ENCODE measurements at regions not wholly inside any gene's neighbourhood (a gene's known extent, or its start where the extent isn't known, plus 50 kb on each side); places are given as distances from the start of the nearest gene placed in this dataset.

DNA sequence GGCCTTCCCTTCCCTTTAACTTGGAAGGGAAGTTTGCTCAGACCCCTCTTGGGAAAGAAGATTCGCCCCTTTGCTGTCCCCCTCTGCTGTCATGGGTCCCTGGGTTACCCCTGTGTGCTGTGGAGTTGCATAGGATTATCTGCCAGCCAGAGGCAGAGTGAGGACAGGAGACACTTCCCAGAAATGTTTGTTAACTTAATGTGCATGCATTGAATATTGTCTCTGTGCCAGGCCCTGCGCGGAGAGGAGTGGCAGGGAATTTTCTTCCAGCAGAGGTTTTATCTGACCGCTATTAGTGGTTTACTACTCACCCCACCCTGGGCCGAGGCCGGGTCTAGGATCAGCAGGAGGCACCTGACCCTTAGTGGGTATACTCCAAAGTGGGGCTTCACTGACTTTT is 894.8 kb downstream of the TBC1D22A start:
- TF ChIP-seq POLR2A (IDR thresholded peaks at IDR 0.05; ENCODE audit: extremely low read depth, insufficient read length) (no peak), MYC (IDR thresholded peaks at IDR 0.05; ENCODE audit: low read depth, low read length) (no peak)
- TF ChIP-seq, protein P1, sequence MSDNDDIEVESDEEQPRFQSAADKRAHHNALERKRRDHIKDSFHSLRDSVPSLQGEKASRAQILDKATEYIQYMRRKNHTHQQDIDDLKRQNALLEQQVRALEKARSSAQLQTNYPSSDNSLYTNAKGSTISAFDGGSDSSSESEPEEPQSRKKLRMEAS (IDR thresholded peaks at IDR 0.05; ENCODE audit: low read depth, low read length): no peak
- TF ChIP-seq, protein P2, sequence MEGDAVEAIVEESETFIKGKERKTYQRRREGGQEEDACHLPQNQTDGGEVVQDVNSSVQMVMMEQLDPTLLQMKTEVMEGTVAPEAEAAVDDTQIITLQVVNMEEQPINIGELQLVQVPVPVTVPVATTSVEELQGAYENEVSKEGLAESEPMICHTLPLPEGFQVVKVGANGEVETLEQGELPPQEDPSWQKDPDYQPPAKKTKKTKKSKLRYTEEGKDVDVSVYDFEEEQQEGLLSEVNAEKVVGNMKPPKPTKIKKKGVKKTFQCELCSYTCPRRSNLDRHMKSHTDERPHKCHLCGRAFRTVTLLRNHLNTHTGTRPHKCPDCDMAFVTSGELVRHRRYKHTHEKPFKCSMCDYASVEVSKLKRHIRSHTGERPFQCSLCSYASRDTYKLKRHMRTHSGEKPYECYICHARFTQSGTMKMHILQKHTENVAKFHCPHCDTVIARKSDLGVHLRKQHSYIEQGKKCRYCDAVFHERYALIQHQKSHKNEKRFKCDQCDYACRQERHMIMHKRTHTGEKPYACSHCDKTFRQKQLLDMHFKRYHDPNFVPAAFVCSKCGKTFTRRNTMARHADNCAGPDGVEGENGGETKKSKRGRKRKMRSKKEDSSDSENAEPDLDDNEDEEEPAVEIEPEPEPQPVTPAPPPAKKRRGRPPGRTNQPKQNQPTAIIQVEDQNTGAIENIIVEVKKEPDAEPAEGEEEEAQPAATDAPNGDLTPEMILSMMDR (IDR thresholded peaks at IDR 0.05; ENCODE audit: low read depth, low read length): no peak

Data from NB4 (cell line).